Esophagus squamous epithelium (tissue), 4 donors: ENCODE measurements at regions not wholly inside any gene's neighbourhood (a gene's known extent, or its start where the extent isn't known, plus 50 kb on each side); places are given as distances from the start of the nearest gene placed in this dataset.

Experiments used
- CTCF ChIP-seq, 6 experiments: fragments of 450-650 bp in 4 of 6; fragments of 200-600 bp in 2 of 6; sonication (generic) in 2 of 6; IDR thresholded peaks; one replicate each; pipeline ENCODE4 v1.5.1; 2016 to 2019; ENCODE audit warnings: antibody characterized with exemption in 6 of 6, mild to moderate bottlenecking in 4 of 6, moderate library complexity in 4 of 6
- POLR2A ChIP-seq, 4 donors: fragments of 450-650 bp; IDR thresholded peaks; one replicate each; pipeline ENCODE4 v1.6.1; 2017; ENCODE audit warnings: antibody characterized with exemption in 4 of 4, mild to moderate bottlenecking in 4 of 4, moderate library complexity in 3 of 4

GRCh38 chr6:9233686-9234085 is 798.3 kb upstream of the SLC35B3 start:
- no peak for TF ChIP-seq CTCF (IDR thresholded peaks at IDR 0.05)
- no peak for TF ChIP-seq POLR2A (IDR thresholded peaks at IDR 0.05)
